ENCODE measurements at regions not wholly inside any gene's neighbourhood (a gene's known extent, or its start where the extent isn't known, plus 50 kb on each side); places are given as distances from the start of the nearest gene placed in this dataset.

DNA sequence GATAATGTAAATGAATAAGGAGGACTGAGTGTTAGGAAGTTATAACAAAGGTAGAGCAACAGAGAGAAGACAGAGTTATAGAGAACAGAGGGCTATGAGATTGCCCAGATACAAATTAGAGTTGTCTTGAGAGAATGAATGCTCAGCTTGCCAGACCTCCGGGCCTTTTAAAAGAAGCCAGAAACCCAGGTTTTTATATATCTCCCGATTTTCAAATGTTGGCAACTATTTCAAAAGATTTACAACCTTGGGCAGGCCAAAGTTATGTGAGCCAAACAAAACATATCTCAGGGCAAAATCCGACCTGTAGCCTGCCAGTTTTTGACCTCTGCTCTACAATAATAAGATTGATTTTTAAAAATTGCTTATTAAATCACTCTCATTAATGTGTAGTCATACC lies 573.1 kb upstream of the SLC10A2 start:
- no peak for TF ChIP-seq CTCF (IDR thresholded peaks at IDR 0.05; ENCODE audit: control insufficient read depth, extremely low read depth, insufficient read depth)
- no peak overlapping the region for H3K4me3 ChIP-seq (ENCODE audit: low read depth, low read length)
- no peak for DNase-seq (ENCODE audit: low read depth)

GRCh38 chr13:103638706-103639105 lies 572.5 kb upstream of the SLC10A2 start:
- H3K4me3 ChIP-seq (ENCODE audit: low read depth, low read length) = no peak overlapping the region
- no peak for DNase-seq (ENCODE audit: low read depth)
- TF ChIP-seq CTCF (IDR thresholded peaks at IDR 0.05; ENCODE audit: control insufficient read depth, extremely low read depth, insufficient read depth) = no peak

DNA sequence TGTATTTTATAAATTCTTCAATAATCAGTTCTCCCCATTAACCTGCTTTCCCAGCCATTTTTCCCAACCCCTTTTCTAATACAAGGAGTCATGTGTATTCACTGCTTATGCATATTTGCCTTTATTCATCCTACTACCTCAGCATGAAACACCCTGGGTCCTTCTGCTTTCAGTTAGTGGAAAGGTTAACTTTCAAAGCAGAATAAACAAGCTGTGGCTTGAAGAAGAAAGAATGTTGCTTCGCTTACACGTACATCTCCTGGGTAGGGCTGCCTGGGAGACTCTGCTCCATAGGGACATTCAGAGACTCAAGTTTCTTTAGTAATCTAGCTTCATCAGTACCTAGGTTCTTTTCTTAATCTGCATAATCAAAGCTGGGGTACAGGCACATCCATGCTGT lies 567.8 kb upstream of the SLC10A2 start:
- TF ChIP-seq CTCF (IDR thresholded peaks at IDR 0.05; ENCODE audit: control insufficient read depth, extremely low read depth, insufficient read depth) = no peak
- no peak overlapping the region for H3K4me3 ChIP-seq (ENCODE audit: low read depth, low read length)
- no peak for DNase-seq (ENCODE audit: low read depth)

DNA sequence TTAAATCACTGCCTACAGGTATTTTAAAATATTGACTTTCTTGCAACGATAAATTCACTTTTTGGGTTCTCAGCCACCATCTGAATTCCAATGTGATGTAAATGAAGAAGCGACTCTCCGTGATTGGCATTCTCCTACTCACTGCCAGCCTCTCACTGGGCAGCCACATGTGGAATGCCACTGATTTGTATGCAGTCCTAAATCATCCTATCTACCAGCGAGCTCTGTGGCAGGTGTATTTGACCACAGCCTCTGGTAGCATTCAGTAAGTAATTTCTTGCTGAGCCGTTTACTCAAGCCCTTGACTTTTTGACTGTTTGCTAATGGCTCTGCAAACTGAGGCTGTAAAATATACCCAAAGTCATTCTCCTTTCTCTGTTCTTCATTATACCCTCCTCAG lies 559.0 kb upstream of the SLC10A2 start:
- DNase-seq (ENCODE audit: low read depth) = no peak
- no peak overlapping the region for H3K4me3 ChIP-seq (ENCODE audit: low read depth, low read length)
- no peak for TF ChIP-seq CTCF (IDR thresholded peaks at IDR 0.05; ENCODE audit: control insufficient read depth, extremely low read depth, insufficient read depth)

DNA sequence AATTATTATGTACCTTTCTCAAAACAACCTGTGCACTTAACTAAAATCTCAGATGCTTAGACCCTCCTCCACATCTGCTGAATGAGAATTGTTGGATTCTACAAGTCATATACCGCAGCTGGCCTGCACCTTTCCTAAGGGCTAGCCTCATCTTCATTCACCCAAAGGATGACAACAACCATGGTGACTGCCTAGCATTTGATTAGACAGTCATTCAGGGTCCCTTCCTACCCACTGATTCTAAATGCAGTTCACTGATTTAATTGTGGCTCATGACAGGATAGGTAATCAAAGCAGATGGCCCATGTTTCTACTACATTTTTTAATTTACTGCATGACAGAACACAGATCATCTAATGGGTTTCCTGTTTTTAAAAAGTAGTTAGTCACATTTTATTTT lies 551.9 kb upstream of the SLC10A2 start:
- no peak overlapping the region for H3K4me3 ChIP-seq (ENCODE audit: low read depth, low read length)
- TF ChIP-seq CTCF (IDR thresholded peaks at IDR 0.05; ENCODE audit: control insufficient read depth, extremely low read depth, insufficient read depth) = no peak
- DNase-seq (ENCODE audit: low read depth) = no peak

DNA sequence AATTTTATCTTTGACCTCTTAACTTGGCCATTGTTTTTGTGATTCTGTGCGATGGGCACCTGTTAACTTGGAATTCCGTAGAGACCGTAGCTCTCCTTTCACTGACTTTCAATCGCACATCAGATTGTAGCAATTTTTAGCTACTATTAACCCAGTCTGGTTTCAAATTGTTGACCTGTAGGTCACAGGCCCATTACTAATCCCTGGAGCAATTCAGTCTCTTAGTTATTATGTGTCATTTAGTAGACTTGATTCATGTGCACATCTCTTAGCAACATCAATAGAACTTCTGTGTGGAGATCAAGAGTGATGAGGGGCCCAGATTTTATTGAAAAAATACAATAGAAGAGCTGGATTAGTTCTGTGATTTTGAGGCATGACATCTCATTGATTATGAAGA lies 549.6 kb upstream of the SLC10A2 start:
- no peak for DNase-seq (ENCODE audit: low read depth)
- no peak for TF ChIP-seq CTCF (IDR thresholded peaks at IDR 0.05; ENCODE audit: control insufficient read depth, extremely low read depth, insufficient read depth)

DNA sequence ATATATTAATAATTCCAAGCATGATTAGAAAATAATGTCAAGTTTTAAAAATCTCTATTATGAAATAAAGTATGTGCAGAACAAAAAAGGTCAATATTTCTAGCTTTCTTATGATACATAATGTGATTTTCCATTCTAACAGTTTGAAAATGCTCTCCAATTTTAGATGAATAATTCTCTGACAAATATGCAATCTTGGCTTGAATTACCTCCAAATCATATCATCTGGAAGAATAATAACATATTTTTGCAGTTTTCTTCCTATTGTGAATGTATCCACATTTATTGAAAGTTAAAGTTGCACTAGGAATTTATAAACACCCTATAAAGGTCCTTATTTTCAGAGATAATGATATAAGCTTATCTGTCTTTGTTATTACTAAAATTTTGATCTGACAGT lies 548.5 kb upstream of the SLC10A2 start:
- H3K4me3 ChIP-seq (ENCODE audit: low read depth, low read length) = no peak overlapping the region
- no peak for DNase-seq (ENCODE audit: low read depth)
- TF ChIP-seq CTCF (IDR thresholded peaks at IDR 0.05; ENCODE audit: control insufficient read depth, extremely low read depth, insufficient read depth) = no peak

More for the DNA sequence above, 549.6 kb upstream of the SLC10A2 start:
- H3K4me3 ChIP-seq (ENCODE audit: low read depth, low read length) = no peak overlapping the region

Data from LNCaP clone FGC (cell line).